GM12878 (cell line): ENCODE measurements at regions not wholly inside any gene's neighbourhood (a gene's known extent, or its start where the extent isn't known, plus 50 kb on each side); places are given as distances from the start of the nearest gene placed in this dataset.

ENCODE experiments used
- BRCA1 ChIP-seq: IDR thresholded peaks from 2 replicates; pipeline ENCODE4 v1.6.1; 2011; ENCODE audit warnings: low read depth, low read length, improper control_type of control experiment
- CHD4 ChIP-seq: fragments of 200-600 bp; sonication (generic); IDR thresholded peaks from 2 replicates; pipeline ENCODE4 v1.6.1; 2016; ENCODE audit warnings: mild to moderate bottlenecking
- EZH2 ChIP-seq: IDR thresholded peaks from 2 replicates; pipeline ENCODE4 v1.6.1; 2012; ENCODE audit warnings: low read depth, mild to moderate bottlenecking, control low read depth, inconsistent platforms, low read length, borderline replicate concordance; ENCODE audit not compliant: control insufficient read depth
- GATAD2B ChIP-seq: fragments of 450-650 bp; conservative IDR thresholded peaks from 2 replicates; pipeline ENCODE4 v1.6.1; 2017; ENCODE audit warnings: low read depth, mild to moderate bottlenecking, moderate library complexity
- HDAC2 ChIP-seq: fragments of 200-600 bp; sonication (generic); IDR thresholded peaks from 2 replicates; pipeline ENCODE4 v1.6.1; 2017
- MTA2 ChIP-seq: fragments of 450-650 bp; IDR thresholded peaks from 2 replicates; pipeline ENCODE4 v1.6.1; 2016; ENCODE audit warnings: low read depth, mild to moderate bottlenecking, moderate library complexity
- MYC ChIP-seq: IDR thresholded peaks from 2 replicates; pipeline ENCODE4 v1.6.1; 2011; ENCODE audit warnings: mild to moderate bottlenecking, low read length, moderate library complexity, inconsistent platforms; ENCODE audit not compliant: insufficient read depth, insufficient replicate concordance, insufficient read length, severe bottlenecking
- NR2C1 ChIP-seq: fragments of 450-650 bp; IDR thresholded peaks from 2 replicates; pipeline ENCODE4 v1.6.1; 2017; ENCODE audit warnings: antibody characterized with exemption, mild to moderate bottlenecking, moderate library complexity
- SMAD5 ChIP-seq: IDR thresholded peaks from 2 replicates; pipeline ENCODE4 v1.6.1; 2016; ENCODE audit warnings: antibody characterized with exemption, low read depth
- SRF ChIP-seq, 2 experiments: IDR thresholded peaks; 2 replicates each; pipeline ENCODE4 v1.6.1; 2011; ENCODE audit warnings: low read depth in 2 of 2, low read length in 2 of 2, mild to moderate bottlenecking in 1 of 2, moderate library complexity in 1 of 2
- SUPT20H ChIP-seq: IDR thresholded peaks from 2 replicates; pipeline ENCODE4 v1.6.1; 2011; ENCODE audit warnings: low read depth, mild to moderate bottlenecking, low read length, moderate library complexity, borderline replicate concordance; ENCODE audit not compliant: control insufficient read depth
- ZBED1 ChIP-seq: IDR thresholded peaks from 2 replicates; pipeline ENCODE4 v1.6.1; 2016; ENCODE audit warnings: borderline replicate concordance
- ZNF217 ChIP-seq: fragments of 450-650 bp; IDR thresholded peaks from 2 replicates; pipeline ENCODE4 v1.6.1; 2017; ENCODE audit warnings: antibody characterized with exemption, mild to moderate bottlenecking
- TF ChIP-seq, protein P1 (sequence below): fragments of 450-650 bp; IDR thresholded peaks from 2 replicates; pipeline ENCODE4 v1.6.1; 2018; ENCODE audit warnings: mild to moderate bottlenecking, low read depth, moderate library complexity; ENCODE audit not compliant: partially characterized antibody
- TF ChIP-seq, protein P2 (sequence below): IDR thresholded peaks from 2 replicates; pipeline ENCODE4 v1.6.1; 2012; ENCODE audit warnings: mild to moderate bottlenecking, low read depth, low read length
- TF ChIP-seq, protein P3 (sequence below): IDR thresholded peaks from 2 replicates; pipeline ENCODE4 v1.6.1; 2011; ENCODE audit warnings: borderline replicate concordance, low read depth, mild to moderate bottlenecking, moderate library complexity, mixed read lengths, low read length; ENCODE audit not compliant: insufficient read depth; ENCODE audit errors: extremely low read length
- TF ChIP-seq, protein P4 (sequence below): fragments of 150-350 bp; IDR thresholded peaks from 2 replicates; pipeline ENCODE4 v1.6.1; 2016; ENCODE audit warnings: low read depth, low read length
- TF ChIP-seq, protein P5 (sequence below): IDR thresholded peaks from 2 replicates; pipeline ENCODE4 v1.6.1; 2011; ENCODE audit warnings: borderline replicate concordance, low read depth, mild to moderate bottlenecking, moderate library complexity, low read length; ENCODE audit not compliant: insufficient read depth, poor library complexity, severe bottlenecking

DNA sequence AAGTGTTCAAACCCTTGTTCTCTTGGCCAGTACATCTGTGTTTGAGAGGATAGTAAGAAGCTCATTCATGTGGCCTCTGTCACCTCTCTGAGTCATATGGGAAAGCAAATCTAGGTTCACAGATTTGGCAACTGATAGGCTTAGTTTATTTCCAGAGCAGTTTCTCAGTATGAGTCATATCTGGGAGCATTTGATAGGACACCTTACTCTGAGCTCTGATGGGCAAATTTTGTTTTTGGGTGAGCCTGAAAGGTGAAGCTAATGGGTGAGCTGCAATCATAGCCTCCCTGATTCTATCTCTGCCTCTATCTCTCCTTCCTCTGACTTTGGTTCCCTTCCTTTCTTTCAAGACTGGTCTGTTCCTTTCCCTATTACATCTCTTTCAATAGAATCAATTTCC, 134.4 kb downstream of the S1PR1 start (continued):
- TF ChIP-seq, protein P1, sequence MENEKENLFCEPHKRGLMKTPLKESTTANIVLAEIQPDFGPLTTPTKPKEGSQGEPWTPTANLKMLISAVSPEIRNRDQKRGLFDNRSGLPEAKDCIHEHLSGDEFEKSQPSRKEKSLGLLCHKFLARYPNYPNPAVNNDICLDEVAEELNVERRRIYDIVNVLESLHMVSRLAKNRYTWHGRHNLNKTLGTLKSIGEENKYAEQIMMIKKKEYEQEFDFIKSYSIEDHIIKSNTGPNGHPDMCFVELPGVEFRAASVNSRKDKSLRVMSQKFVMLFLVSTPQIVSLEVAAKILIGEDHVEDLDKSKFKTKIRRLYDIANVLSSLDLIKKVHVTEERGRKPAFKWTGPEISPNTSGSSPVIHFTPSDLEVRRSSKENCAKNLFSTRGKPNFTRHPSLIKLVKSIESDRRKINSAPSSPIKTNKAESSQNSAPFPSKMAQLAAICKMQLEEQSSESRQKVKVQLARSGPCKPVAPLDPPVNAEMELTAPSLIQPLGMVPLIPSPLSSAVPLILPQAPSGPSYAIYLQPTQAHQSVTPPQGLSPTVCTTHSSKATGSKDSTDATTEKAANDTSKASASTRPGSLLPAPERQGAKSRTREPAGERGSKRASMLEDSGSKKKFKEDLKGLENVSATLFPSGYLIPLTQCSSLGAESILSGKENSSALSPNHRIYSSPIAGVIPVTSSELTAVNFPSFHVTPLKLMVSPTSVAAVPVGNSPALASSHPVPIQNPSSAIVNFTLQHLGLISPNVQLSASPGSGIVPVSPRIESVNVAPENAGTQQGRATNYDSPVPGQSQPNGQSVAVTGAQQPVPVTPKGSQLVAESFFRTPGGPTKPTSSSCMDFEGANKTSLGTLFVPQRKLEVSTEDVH: no peak
- TF ChIP-seq, protein P2, sequence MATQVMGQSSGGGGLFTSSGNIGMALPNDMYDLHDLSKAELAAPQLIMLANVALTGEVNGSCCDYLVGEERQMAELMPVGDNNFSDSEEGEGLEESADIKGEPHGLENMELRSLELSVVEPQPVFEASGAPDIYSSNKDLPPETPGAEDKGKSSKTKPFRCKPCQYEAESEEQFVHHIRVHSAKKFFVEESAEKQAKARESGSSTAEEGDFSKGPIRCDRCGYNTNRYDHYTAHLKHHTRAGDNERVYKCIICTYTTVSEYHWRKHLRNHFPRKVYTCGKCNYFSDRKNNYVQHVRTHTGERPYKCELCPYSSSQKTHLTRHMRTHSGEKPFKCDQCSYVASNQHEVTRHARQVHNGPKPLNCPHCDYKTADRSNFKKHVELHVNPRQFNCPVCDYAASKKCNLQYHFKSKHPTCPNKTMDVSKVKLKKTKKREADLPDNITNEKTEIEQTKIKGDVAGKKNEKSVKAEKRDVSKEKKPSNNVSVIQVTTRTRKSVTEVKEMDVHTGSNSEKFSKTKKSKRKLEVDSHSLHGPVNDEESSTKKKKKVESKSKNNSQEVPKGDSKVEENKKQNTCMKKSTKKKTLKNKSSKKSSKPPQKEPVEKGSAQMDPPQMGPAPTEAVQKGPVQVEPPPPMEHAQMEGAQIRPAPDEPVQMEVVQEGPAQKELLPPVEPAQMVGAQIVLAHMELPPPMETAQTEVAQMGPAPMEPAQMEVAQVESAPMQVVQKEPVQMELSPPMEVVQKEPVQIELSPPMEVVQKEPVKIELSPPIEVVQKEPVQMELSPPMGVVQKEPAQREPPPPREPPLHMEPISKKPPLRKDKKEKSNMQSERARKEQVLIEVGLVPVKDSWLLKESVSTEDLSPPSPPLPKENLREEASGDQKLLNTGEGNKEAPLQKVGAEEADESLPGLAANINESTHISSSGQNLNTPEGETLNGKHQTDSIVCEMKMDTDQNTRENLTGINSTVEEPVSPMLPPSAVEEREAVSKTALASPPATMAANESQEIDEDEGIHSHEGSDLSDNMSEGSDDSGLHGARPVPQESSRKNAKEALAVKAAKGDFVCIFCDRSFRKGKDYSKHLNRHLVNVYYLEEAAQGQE: no peak
- no peak for TF ChIP-seq HDAC2
- TF ChIP-seq MYC: no peak
- TF ChIP-seq ZBED1: peak; percentile 78; the same call in 1 of the 2 replicates
- TF ChIP-seq EZH2: no peak
- TF ChIP-seq GATAD2B: peak; percentile 72
- TF ChIP-seq, protein P3, sequence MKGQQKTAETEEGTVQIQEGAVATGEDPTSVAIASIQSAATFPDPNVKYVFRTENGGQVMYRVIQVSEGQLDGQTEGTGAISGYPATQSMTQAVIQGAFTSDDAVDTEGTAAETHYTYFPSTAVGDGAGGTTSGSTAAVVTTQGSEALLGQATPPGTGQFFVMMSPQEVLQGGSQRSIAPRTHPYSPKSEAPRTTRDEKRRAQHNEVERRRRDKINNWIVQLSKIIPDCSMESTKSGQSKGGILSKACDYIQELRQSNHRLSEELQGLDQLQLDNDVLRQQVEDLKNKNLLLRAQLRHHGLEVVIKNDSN: no peak
- peak; percentile 83 for TF ChIP-seq MTA2
- TF ChIP-seq BRCA1: no peak
- no peak for TF ChIP-seq SUPT20H
- TF ChIP-seq SMAD5: no peak
- TF ChIP-seq, protein P4, sequence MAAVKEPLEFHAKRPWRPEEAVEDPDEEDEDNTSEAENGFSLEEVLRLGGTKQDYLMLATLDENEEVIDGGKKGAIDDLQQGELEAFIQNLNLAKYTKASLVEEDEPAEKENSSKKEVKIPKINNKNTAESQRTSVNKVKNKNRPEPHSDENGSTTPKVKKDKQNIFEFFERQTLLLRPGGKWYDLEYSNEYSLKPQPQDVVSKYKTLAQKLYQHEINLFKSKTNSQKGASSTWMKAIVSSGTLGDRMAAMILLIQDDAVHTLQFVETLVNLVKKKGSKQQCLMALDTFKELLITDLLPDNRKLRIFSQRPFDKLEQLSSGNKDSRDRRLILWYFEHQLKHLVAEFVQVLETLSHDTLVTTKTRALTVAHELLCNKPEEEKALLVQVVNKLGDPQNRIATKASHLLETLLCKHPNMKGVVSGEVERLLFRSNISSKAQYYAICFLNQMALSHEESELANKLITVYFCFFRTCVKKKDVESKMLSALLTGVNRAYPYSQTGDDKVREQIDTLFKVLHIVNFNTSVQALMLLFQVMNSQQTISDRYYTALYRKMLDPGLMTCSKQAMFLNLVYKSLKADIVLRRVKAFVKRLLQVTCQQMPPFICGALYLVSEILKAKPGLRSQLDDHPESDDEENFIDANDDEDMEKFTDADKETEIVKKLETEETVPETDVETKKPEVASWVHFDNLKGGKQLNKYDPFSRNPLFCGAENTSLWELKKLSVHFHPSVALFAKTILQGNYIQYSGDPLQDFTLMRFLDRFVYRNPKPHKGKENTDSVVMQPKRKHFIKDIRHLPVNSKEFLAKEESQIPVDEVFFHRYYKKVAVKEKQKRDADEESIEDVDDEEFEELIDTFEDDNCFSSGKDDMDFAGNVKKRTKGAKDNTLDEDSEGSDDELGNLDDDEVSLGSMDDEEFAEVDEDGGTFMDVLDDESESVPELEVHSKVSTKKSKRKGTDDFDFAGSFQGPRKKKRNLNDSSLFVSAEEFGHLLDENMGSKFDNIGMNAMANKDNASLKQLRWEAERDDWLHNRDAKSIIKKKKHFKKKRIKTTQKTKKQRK: no peak
- TF ChIP-seq CHD4: no peak
- TF ChIP-seq NR2C1: no peak
- TF ChIP-seq SRF (IDR thresholded peaks at IDR 0.05; ENCODE audit: low read depth in 2 of 2, low read length in 2 of 2): peak in 1 of 2 experiments; percentile 49; a peak in 1 of 4 replicates
- peak; percentile 89 for TF ChIP-seq ZNF217
- TF ChIP-seq, protein P5, sequence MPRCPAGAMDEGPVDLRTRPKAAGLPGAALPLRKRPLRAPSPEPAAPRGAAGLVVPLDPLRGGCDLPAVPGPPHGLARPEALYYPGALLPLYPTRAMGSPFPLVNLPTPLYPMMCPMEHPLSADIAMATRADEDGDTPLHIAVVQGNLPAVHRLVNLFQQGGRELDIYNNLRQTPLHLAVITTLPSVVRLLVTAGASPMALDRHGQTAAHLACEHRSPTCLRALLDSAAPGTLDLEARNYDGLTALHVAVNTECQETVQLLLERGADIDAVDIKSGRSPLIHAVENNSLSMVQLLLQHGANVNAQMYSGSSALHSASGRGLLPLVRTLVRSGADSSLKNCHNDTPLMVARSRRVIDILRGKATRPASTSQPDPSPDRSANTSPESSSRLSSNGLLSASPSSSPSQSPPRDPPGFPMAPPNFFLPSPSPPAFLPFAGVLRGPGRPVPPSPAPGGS: peak; percentile 95
